ENCODE measurements at regions not wholly inside any gene's neighbourhood (a gene's known extent, or its start where the extent isn't known, plus 50 kb on each side); places are given as distances from the start of the nearest gene placed in this dataset.
"Not testable (repeated sequence)": the region's sequence is repeated elsewhere in the genome, so short reads cannot be mapped to it uniquely, and the experiment has no call there.

DNA sequence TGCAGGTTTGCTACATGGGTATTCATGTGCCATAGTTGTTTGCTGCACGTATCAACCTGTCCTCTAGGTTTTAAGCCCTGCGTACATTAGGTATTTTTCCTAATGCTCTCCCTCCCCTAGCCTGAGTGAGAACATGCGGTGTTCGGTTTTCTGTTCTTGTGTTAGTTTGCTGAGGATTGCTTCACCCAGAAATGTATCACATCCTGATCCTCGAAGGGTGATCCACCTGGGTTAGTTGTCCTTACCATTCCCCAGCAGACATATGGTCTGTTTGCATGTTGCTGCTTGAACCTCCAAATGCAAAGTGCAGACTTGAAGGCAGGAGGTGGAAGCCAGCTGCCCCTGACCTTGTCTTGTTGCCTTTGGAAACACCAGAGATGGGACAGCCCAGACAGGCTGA lies 161.5 kb upstream of the WDR1 start:
- DNase-seq (ENCODE audit: low read depth) = no peak

DNA sequence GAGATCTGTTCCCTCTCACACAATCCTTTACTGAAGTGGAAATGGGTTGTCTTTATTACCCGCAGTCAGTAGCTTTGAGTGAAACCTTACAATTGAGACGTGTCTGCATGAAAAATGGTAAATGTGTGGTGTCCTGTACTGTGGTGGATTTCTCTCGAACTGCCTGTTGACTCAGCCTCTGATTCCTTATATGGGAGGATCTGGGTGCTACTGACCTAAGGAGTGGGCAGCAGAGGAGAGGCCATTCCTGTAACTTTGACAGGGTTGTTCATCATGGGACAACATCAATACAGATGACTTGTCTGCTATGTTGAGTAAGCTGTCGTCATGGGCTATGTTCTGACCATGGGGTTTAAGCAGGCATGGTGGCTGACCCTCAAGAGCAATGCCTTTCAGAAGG lies 159.6 kb upstream of the WDR1 start:
- no peak for DNase-seq (ENCODE audit: low read depth)

DNA sequence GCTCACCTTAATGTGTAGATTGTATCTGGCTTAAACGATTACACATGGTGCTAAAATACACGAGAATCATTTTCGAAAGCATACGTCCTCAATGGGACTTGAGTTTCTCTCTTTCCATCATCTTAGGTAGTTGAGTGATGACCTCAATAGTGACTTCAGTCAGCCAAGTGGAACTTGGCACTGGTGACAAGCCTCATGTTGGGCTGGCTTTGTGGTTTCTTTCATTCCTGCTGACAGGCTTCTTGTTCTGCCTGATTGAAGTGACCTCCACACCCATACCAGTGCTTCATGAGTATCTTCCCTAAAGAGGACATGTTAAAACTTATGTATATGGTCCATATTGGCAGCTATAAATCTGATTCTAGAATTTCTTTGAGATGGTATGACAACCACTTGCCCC lies 159.1 kb upstream of the WDR1 start:
- DNase-seq (ENCODE audit: low read depth) = no peak

- DNase-seq (ENCODE audit: low read depth) = no peak
Observed at GRCh38 chr4:10273030-10273429, 156.4 kb upstream of the WDR1 start.

GRCh38 chr4:10272511-10272910 lies 155.9 kb upstream of the WDR1 start:
- DNase-seq (ENCODE audit: low read depth) = no peak

DNA sequence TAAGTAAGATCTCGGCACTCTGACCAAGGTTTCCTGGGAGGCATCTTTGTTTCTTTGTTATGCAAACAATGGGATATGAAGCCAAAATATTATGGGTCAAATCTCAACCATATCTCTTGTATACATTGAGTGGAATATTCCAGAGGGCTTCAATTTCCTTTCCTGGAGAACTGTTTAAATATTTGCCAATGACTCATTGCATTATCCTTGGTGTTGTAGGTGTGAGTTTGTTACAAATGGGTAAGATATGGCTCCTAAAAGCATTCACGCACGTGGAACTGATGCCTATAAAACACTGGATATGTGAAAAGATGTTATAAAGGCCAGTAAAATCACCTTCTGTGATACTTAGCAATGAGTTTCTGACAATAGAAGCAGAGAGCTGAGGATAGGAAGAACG lies 150.5 kb upstream of the WDR1 start:
- no peak for DNase-seq (ENCODE audit: low read depth)

DNA sequence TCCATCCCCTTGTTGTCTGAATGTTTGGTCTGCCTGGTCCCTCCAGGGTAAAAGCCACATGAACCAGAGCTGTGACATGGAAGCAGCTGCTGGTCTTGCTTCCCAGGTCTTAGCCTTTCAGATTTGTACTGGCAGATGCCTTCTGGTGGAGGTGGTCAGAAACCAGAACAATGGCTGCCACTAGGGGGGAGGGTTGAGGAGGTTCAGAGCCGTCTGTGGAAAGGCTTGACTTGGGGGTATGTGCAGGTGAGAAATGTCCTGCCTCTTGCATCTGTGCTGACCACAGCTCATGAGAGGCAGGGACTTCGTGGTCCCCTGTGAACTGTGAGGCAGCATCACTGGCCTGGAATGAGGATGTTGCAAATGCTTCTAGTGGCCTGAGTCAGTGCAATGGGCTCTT lies 144.2 kb upstream of the WDR1 start:
- DNase-seq (ENCODE audit: low read depth) = peak; percentile 10

- no peak for DNase-seq (ENCODE audit: low read depth)
Observed at GRCh38 chr4:10259976-10260375, 143.4 kb upstream of the WDR1 start.

DNA sequence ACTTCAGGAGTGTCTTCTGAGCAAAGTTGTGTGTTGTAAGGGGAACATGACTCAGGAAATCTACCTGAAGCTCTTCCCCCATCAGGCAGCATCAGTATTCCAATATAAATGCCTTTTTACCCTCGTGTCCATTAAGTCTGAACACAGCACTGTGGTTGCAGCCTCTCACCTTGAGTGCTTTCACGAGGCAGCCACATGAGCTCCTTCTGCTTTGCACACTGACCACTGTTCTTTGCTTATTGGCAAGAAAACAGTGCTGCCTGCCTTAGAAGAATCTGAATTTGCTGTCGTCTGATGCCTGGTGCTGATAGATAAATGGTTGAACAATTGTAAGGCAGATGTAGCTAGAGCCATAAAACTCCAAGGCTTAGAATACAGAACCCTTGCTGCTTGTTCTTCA lies 139.6 kb upstream of the WDR1 start:
- DNase-seq (ENCODE audit: low read depth) = no peak

DNA sequence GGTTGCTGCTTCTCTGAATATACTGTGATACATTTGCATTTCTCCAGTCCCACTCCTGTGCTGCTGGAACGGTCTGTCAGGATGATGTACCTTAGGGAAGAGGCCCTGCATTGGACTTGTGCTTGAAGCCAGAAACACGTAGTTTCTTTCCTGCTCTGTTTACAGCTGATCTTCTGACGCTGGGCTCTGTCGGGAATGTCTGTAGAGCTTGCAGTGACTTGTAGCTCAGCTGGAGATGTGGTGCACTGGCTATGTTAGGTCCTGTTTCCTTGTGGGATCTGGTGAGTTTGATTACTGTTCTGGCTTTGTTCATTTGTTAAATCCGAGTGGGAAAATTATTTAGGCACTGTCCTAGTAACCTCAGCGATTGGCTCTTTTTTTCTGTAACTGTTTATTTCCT lies 137.2 kb upstream of the WDR1 start:
- no peak for DNase-seq (ENCODE audit: low read depth)

DNA sequence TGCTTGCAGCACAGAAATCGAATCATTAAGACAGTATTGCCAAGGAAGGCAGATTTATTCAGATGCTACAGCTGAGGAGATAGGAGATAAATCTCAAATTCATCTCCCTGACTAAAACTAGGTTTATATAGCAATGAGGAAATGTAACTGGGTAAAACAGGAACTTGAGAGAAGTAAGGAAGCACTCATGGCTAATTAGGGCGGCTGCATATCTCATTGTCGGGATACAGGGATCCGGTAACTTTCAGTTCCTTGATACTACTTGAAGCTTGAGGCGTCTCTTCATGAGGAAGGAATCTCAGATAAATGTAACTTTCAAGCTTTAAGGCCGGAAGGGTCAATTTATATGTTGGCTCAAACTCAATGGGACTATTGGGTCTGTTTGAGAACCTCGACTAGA lies 129.2 kb upstream of the WDR1 start:
- DNase-seq (ENCODE audit: low read depth) = no peak

- no peak for DNase-seq (ENCODE audit: low read depth)
Observed at GRCh38 chr4:10243856-10244255, 127.3 kb upstream of the WDR1 start.

GRCh38 chr4:10240691-10241090 lies 124.1 kb upstream of the WDR1 start:
- DNase-seq (ENCODE audit: low read depth) = no peak

DNA sequence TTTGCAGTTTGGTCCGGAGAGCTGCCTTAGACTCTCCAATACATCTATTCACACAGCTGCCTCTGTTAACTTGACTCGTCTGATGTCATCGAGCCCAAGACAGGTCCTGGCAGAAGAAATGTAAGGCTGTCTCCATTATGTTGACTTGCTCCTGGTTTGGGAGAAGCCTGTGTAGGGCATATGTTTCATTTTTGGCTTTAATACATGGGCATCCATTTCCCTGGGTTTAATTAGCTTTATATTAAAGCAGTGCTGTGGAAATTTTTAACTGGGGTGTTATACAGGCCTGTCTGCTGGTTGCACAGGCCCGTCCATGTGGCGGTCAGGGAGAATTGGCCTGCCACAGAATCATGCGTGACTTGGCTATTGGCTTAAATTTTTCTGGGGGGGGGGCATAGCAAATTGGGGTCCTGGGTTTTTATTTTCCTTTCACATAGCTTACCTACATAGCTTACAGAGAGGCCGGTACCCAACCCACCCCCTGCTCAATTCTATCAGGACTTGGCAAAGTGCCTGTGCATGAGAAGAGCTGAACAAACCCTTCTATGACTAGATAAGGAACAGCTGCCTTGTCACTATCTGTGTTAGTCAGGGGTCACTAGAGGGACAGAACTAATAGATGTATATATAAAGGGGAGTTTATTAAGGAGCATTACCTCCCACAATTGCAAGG lies 123.5 kb upstream of the WDR1 start:
- no peak for DNase-seq (ENCODE audit: low read depth)

GRCh38 chr4:10237131-10237530 lies 120.5 kb upstream of the WDR1 start:
- DNase-seq (ENCODE audit: low read depth) = no peak

DNA sequence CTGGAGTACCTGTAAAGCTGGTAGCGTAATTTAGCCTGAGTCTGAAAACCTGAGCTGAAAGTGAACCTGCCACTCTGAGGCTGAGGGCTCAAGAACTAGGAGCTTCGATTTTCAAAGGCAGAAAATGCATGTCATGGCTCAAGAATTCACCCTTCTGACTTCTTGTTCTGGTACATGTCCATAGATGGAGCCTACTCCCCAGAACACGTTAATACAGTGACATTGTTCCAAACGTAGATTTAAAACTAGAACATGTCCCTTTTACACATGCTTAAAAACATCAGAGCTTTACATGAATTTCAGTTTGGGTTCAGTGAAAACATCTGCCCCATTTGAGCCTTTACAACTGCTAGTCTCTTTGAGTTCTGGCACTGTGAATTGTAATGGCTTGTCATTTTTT lies 115.5 kb upstream of the WDR1 start:
- DNase-seq (ENCODE audit: low read depth) = no peak

- peak; percentile 28 for DNase-seq (ENCODE audit: low read depth)
Observed at GRCh38 chr4:10226756-10227155, 110.2 kb upstream of the WDR1 start.

DNA sequence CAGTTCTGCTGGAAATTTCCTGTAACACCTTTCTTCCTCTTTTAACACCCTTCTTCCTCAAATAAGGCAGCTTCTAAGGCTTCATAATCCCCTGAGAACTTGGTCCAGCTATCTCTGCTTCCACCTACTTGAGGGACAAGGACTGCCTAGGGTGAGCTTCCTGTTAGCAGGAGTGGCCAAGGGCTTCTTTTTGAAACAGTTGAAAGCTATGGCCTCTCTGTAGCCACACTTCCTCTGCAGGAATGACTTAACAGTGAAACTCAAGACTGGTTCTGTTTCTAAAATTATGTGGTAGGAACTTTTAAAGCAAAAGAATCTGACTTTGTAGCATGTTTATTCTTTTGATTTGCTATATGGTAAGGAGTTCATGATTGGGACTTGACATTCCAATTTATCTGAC lies 108.5 kb upstream of the WDR1 start:
- no peak for DNase-seq (ENCODE audit: low read depth)

GRCh38 chr4:10223782-10224181 lies 107.2 kb upstream of the WDR1 start:
- DNase-seq (ENCODE audit: low read depth) = no peak

- not testable (repeated sequence) for DNase-seq (ENCODE audit: low read depth)
Observed at GRCh38 chr4:10213481-10213880, 96.9 kb upstream of the WDR1 start.

DNA sequence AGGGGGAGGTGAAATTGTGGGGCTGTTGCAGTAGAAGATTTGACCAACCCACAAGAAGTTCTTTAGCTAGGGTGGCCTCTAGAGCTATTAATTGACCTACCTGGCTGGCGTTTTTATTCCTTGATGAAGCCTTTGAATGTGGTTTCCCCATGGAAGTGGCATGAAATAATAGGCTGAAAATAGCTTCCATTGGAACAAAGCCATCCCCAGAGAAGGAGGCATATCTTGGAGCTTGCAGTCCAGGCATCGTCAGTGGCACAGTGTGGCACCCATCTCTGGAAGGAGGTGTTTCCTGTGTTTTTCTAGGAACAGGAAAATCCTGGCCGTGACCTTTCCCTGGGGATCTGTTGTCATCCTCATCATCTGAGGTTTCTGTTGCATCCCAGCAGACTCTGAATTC lies 96.3 kb upstream of the WDR1 start:
- DNase-seq (ENCODE audit: low read depth) = no peak

- DNase-seq (ENCODE audit: low read depth) = peak; percentile 71
Observed at GRCh38 chr4:10212400-10212799, 95.8 kb upstream of the WDR1 start.

- no peak for DNase-seq (ENCODE audit: low read depth)
Observed at GRCh38 chr4:10207116-10207515, 90.5 kb upstream of the WDR1 start.

DNA sequence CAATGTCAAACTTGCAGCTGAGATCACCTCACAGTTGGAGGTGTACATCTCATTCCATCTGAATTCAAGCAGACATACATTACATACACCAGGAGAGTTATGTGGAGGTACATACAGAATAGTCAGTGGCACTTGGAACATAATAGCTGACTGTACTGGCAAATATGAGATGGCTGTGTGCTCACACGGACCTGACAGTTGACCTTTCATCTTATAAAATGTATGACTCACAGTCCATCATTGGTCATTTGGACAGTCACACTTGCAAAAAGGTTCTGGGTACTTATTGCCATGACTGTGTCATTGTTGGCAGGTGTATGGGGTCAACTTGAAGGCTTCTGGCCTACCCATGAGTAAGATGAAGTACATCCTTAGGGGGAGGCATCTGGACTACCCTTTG lies 88.6 kb upstream of the WDR1 start:
- peak; percentile 62 for DNase-seq (ENCODE audit: low read depth)

Data from ELR (cell line).